Nephron progenitor cell (in vitro differentiated cells): ENCODE measurements at regions not wholly inside any gene's neighbourhood (a gene's known extent, or its start where the extent isn't known, plus 50 kb on each side); places are given as distances from the start of the nearest gene placed in this dataset.

Source experiments
- DNase-seq: peaks from one replicate; pipeline ENCODE4 v3.0.0; 2021
- H3K27ac Mint-ChIP-seq: 2 replicates; pipeline ENCODE4 v1.8.0; 2021; ENCODE audit warnings: mild to moderate bottlenecking, moderate library complexity, mixed read lengths
- H3K27me3 Mint-ChIP-seq: 2 replicates; pipeline ENCODE4 v1.8.0; 2021; ENCODE audit warnings: mild to moderate bottlenecking, low read depth, mixed read lengths; ENCODE audit not compliant: poor library complexity
- H3K36me3 Mint-ChIP-seq: 2 replicates; pipeline ENCODE4 v1.8.0; 2021; ENCODE audit warnings: low read depth, mixed read lengths
- H3K4me1 Mint-ChIP-seq: 2 replicates; pipeline ENCODE4 v1.8.0; 2021; ENCODE audit warnings: mixed read lengths
- H3K4me3 Mint-ChIP-seq: 2 replicates; pipeline ENCODE4 v1.8.0; 2021; ENCODE audit warnings: mild to moderate bottlenecking, moderate library complexity, mixed read lengths
- H3K9me3 Mint-ChIP-seq: 2 replicates; pipeline ENCODE4 v1.8.0; 2021; ENCODE audit warnings: mild to moderate bottlenecking, moderate library complexity, mixed read lengths
- CTCF ChIP-seq: fragments of 200-600 bp; sonication (generic); IDR thresholded peaks from 2 replicates; pipeline ENCODE4 v1.5.0; 2021; ENCODE audit warnings: antibody characterized with exemption

- TF ChIP-seq CTCF = no peak
- H3K27me3 Mint-ChIP-seq = peaks cover 17% of the 10 kb centered on the region
- H3K4me1 Mint-ChIP-seq = peaks cover 43% of the 10 kb centered on the region
- no peak overlapping the region for H3K27ac Mint-ChIP-seq
- no peak for DNase-seq
- peaks cover 5% of the 10 kb centered on the region for H3K36me3 Mint-ChIP-seq
- H3K9me3 Mint-ChIP-seq = peaks cover 6% of the 10 kb centered on the region
- H3K4me3 Mint-ChIP-seq = peak overlapping the region; percentile 69
Measured at GRCh38 chr3:14320219-14320618, 82.2 kb upstream of the SLC6A6 start.

- H3K9me3 Mint-ChIP-seq = peaks cover 6% of the 10 kb centered on the region
- peaks cover 5% of the 10 kb centered on the region for H3K36me3 Mint-ChIP-seq
- no peak for TF ChIP-seq CTCF
- H3K4me1 Mint-ChIP-seq = peaks cover 44% of the 10 kb centered on the region
- H3K27me3 Mint-ChIP-seq = peaks cover 14% of the 10 kb centered on the region
- no peak overlapping the region for H3K4me3 Mint-ChIP-seq
- no peak overlapping the region for H3K27ac Mint-ChIP-seq
- no peak for DNase-seq
Measured at GRCh38 chr3:14322001-14322400, 80.4 kb upstream of the SLC6A6 start.

GRCh38 chr3:14322667-14323295, 79.6 kb upstream of the SLC6A6 start:
- H3K27ac Mint-ChIP-seq = peak overlapping the region; percentile 92

GRCh38 chr3:14323401-14324223, 78.8 kb upstream of the SLC6A6 start:
- peaks cover 6% of the 10 kb centered on the region for H3K9me3 Mint-ChIP-seq
- H3K27me3 Mint-ChIP-seq = peaks cover 7% of the 10 kb centered on the region
- peaks cover 44% of the 10 kb centered on the region for H3K4me1 Mint-ChIP-seq
- H3K4me3 Mint-ChIP-seq = no peak overlapping the region
- DNase-seq = no peak
- peak overlapping the region; percentile 92 for H3K27ac Mint-ChIP-seq
- TF ChIP-seq CTCF = no peak
- H3K36me3 Mint-ChIP-seq = peaks cover 5% of the 10 kb centered on the region

More at GRCh38 chr3:14322667-14323295, 79.6 kb upstream of the SLC6A6 start:
- H3K27me3 Mint-ChIP-seq = peaks cover 14% of the 10 kb centered on the region
- TF ChIP-seq CTCF = no peak
- no peak for DNase-seq
- H3K9me3 Mint-ChIP-seq = peaks cover 6% of the 10 kb centered on the region
- H3K4me1 Mint-ChIP-seq = peaks cover 44% of the 10 kb centered on the region
- no peak overlapping the region for H3K4me3 Mint-ChIP-seq
- peaks cover 5% of the 10 kb centered on the region for H3K36me3 Mint-ChIP-seq

GRCh38 chr3:14324224-14324944, 78.0 kb upstream of the SLC6A6 start:
- H3K9me3 Mint-ChIP-seq = peaks cover 6% of the 10 kb centered on the region
- TF ChIP-seq CTCF = no peak
- H3K27ac Mint-ChIP-seq = peak overlapping the region; percentile 66
- no peak overlapping the region for H3K4me3 Mint-ChIP-seq
- no peak for DNase-seq
- peaks cover 44% of the 10 kb centered on the region for H3K4me1 Mint-ChIP-seq
- H3K27me3 Mint-ChIP-seq = peaks cover 7% of the 10 kb centered on the region
- peaks cover 5% of the 10 kb centered on the region for H3K36me3 Mint-ChIP-seq
